Mesothelial cell of epicardium (in vitro differentiated cells): ENCODE measurements at regions not wholly inside any gene's neighbourhood (a gene's known extent, or its start where the extent isn't known, plus 50 kb on each side); places are given as distances from the start of the nearest gene placed in this dataset.

ENCODE experiments used
- DNase-seq, 2 experiments: peaks; one replicate each; pipeline ENCODE4 v3.0.0; 2021; ENCODE audit warnings: low spot score in 2 of 2; ENCODE audit not compliant: unreplicated experiment in 2 of 2
- H3K27ac Mint-ChIP-seq: 2 replicates; pipeline ENCODE4 v1.8.0; 2021; ENCODE audit warnings: mixed read lengths
- H3K27me3 Mint-ChIP-seq: 2 replicates; pipeline ENCODE4 v1.8.0; 2021; ENCODE audit warnings: low read depth, mixed read lengths
- H3K36me3 Mint-ChIP-seq: 2 replicates; pipeline ENCODE4 v1.8.0; 2021; ENCODE audit warnings: mixed read lengths
- H3K4me1 Mint-ChIP-seq: 2 replicates; pipeline ENCODE4 v1.8.0; 2021; ENCODE audit warnings: mixed read lengths
- H3K4me3 Mint-ChIP-seq: 2 replicates; pipeline ENCODE4 v1.8.0; 2021; ENCODE audit warnings: mild to moderate bottlenecking, moderate library complexity, mixed read lengths
- H3K9me3 Mint-ChIP-seq: 2 replicates; pipeline ENCODE4 v1.8.0; 2021; ENCODE audit warnings: mixed read lengths
- CTCF ChIP-seq: fragments of 200-600 bp; sonication (generic); IDR thresholded peaks from one replicate; pipeline ENCODE4 v1.5.0; 2021; ENCODE audit warnings: antibody characterized with exemption; ENCODE audit not compliant: unreplicated experiment

GRCh38 chr4:10897076-10897475 is 212.5 kb upstream of the CLNK start:
- no peaks in the 10 kb centered on the region for H3K36me3 Mint-ChIP-seq
- DNase-seq: no peak
- H3K4me3 Mint-ChIP-seq: no peak overlapping the region
- no peak for TF ChIP-seq CTCF
- H3K27me3 Mint-ChIP-seq: no peaks in the 10 kb centered on the region
- no peak overlapping the region for H3K27ac Mint-ChIP-seq
- peaks cover 11% of the 10 kb centered on the region for H3K4me1 Mint-ChIP-seq
- no peaks in the 10 kb centered on the region for H3K9me3 Mint-ChIP-seq

GRCh38 chr4:10893395-10893794 is 208.8 kb upstream of the CLNK start:
- H3K27ac Mint-ChIP-seq: no peak overlapping the region
- no peaks in the 10 kb centered on the region for H3K36me3 Mint-ChIP-seq
- no peaks in the 10 kb centered on the region for H3K9me3 Mint-ChIP-seq
- no peak overlapping the region for H3K4me3 Mint-ChIP-seq
- peaks cover 19% of the 10 kb centered on the region for H3K4me1 Mint-ChIP-seq
- no peaks in the 10 kb centered on the region for H3K27me3 Mint-ChIP-seq
- no peak for DNase-seq
- no peak for TF ChIP-seq CTCF

GRCh38 chr4:10891866-10892265 is 207.3 kb upstream of the CLNK start:
- peaks cover 19% of the 10 kb centered on the region for H3K4me1 Mint-ChIP-seq
- no peaks in the 10 kb centered on the region for H3K9me3 Mint-ChIP-seq
- H3K36me3 Mint-ChIP-seq: no peaks in the 10 kb centered on the region
- TF ChIP-seq CTCF: no peak
- no peak overlapping the region for H3K4me3 Mint-ChIP-seq
- no peak for DNase-seq
- H3K27ac Mint-ChIP-seq: no peak overlapping the region
- no peaks in the 10 kb centered on the region for H3K27me3 Mint-ChIP-seq

- Mint-ChIP-seq H3K27ac (no peak overlapping the region), H3K36me3 (no peaks in the 10 kb centered on the region), H3K4me3 (no peak overlapping the region), H3K4me1 (peaks cover 19% of the 10 kb centered on the region), H3K27me3 (no peaks in the 10 kb centered on the region), H3K9me3 (no peaks in the 10 kb centered on the region)
- no peak for DNase-seq
- no peak for TF ChIP-seq CTCF
Measured at GRCh38 chr4:10889819-10890218, 205.3 kb upstream of the CLNK start.

GRCh38 chr4:10879411-10880110 is 195.0 kb upstream of the CLNK start:
- no peaks in the 10 kb centered on the region for H3K27me3 Mint-ChIP-seq
- peaks cover 2% of the 10 kb centered on the region for H3K4me1 Mint-ChIP-seq
- no peak overlapping the region for H3K4me3 Mint-ChIP-seq
- H3K27ac Mint-ChIP-seq: no peak overlapping the region
- no peaks in the 10 kb centered on the region for H3K9me3 Mint-ChIP-seq
- no peaks in the 10 kb centered on the region for H3K36me3 Mint-ChIP-seq
- no peak for TF ChIP-seq CTCF
- no peak for DNase-seq

GRCh38 chr4:10878861-10879260 is 194.3 kb upstream of the CLNK start:
- Mint-ChIP-seq H3K27ac (no peak overlapping the region), H3K9me3 (no peaks in the 10 kb centered on the region), H3K36me3 (no peaks in the 10 kb centered on the region), H3K27me3 (no peaks in the 10 kb centered on the region), H3K4me1 (peaks cover 2% of the 10 kb centered on the region), H3K4me3 (no peak overlapping the region)
- no peak for TF ChIP-seq CTCF
- no peak for DNase-seq
